OCI-M1 (cell line): ENCODE measurements at regions not wholly inside any gene's neighbourhood (a gene's known extent, or its start where the extent isn't known, plus 50 kb on each side); places are given as distances from the start of the nearest gene placed in this dataset.

ENCODE experiments used
- DNase-seq: peaks from one replicate; lab custom pipeline; 2025; lab: John Stamatoyannopoulos, UW

DNA sequence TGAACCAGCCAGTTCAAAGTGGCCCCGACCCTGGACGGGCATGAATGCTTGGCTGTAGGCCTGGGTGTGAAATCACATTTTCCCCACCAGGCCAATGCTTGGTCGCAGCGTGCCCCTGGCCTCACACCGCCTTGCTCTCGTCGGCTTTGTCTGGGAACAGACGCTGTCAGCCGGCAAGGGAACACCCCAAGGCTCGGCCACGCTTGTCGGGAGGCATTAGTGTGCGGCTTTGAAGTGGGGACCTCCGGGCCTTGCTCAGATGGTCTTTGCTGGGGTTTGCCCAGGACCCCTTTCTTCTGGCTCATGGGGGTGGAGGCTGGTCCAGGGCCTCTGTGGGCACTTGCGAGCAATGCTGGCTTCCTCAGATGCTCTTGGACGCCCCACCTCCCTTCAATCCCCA lies 79.1 kb downstream of the INHBB start:
- DNase-seq: no peak

DNA sequence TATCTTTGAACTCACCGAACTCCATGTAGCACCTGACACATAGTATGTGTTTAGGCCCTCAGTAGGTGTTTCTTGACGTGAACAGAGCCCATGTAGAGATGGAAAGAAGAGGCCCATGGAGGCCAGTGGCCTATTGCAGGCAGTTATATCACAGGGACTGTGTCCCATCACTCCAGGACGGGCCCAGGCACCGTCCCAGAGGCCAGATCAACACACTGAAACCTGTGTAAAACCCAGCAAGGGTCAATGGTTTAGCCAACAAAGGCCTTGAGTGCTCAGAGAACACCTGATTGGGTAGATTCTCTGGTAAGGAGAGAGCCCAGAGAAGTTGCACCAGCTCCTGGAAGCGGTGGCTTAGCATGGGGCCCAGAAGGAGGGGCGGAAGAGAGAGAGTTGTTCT lies 82.8 kb downstream of the INHBB start:
- DNase-seq: no peak

DNA sequence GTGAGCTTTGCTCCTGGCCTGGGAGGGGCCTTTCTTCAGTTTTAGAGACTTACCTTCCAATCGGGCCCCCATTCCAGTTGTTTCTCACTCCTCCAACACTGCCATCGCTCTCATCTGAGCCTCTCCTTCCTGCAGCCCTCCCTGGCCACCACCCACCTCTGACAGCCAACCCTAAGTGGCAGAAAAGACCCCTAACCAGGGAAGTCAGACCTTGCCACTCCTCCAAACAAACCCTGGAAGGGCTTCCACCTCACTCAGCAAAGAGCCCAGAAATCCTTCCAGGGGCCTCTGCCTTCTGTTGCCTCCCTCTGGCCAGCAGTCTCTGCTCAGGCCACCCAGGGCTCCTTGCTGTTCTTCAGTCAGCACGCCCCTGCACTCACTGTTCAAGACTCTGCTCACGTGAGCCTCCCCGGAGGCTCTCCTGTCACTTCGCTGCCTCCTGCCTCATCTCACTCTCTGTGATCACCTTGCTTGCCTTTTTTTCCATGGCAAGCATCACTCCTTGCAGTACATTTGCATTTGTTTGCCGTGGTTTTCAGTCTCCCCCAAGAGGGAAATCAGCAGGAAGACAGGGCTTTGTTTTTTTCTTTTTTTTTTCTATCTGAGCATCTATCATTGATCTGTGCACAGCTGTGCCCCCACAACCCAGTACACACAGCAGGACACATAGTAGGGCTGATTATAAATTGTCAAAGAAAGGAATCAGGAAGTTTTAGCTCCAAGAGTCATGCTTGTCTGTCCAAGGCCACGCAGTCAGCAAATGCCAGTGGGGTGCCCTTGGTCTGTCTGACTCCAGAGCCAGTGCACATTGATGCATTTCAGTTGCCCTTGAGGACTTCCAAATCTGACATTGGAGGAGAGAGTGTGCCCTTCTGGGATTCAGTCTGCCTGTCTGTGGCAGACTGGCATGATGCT lies 83.9 kb downstream of the INHBB start:
- DNase-seq: no peak

DNA sequence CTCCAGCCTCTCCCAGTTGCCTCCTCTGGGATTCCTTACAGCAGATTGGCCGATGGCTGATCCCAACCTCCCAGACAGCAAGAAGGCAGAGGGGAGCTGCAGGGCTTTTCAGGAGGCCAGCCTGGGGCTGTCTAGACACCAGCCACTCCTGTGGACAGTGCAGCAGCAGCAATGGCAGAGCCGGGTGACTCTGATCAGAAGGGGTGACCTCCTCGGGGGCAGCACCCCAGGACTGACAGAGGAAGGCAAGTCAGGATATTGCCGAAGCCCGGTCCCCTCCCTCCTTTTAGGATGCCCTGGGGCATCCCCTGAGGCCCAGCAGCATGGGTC lies 84.5 kb downstream of the INHBB start:
- no peak for DNase-seq

DNA sequence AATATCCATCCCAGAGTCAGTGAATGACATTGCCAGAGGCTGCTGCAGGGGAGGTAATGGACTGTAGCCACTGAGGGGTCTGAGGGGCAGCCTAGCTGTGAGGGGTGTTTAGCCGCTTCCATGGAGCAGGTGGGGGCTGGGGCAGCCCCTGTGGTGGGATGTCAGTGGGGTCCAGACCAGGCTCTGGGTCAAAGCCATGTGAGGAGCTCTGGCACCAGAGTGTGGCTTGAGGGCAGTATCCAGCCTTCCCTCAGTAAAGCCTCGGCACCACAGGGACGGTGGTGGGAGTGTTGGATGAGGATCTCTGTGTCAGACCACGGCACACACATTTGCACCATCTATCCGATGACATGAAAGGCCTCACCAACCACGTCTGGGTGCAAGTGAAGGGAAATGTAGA lies 85.0 kb downstream of the INHBB start:
- no peak for DNase-seq

DNA sequence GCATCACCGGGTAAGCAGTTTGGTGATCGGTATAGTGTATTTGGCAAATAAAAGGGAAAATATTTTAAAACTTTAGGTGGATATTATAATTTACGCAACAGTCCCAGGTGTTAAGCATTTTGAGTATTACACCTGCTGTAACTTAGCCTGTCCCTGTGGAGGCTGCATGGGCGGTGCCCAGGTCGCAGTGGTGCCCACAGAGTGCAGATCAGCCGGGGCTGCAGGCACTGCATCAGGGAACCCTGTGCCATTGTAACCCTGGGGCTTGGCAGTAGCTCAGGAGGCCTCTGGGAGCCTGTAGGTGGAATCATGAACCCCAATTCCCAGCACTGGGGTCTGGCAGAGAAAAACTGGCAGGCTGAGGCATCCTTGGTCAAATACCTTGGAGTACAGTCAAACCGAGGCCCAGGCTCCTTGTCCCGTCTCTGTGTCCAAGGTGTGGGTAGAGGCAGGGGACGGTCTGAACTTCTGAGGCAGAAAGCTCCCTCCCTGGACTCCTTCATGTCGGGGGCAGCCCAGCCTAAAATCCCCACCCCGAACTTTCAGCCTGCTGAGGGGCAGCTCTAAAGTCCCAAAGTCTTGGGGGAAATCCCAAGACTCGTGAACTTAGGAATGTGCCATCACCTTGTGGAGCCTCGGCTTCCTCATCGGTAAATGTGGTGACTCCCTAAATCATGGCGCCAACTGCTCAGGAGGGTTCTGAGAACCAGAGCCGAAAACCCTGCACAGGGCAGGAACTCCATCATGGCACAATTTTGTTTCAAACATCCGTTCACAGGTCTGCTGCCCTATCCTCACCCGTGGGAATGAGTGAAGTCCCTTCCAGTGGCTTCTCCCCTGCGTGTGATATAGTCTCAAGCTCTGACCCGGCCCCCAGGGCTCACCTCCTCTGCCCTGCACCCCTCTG lies 85.7 kb downstream of the INHBB start:
- no peak for DNase-seq

DNA sequence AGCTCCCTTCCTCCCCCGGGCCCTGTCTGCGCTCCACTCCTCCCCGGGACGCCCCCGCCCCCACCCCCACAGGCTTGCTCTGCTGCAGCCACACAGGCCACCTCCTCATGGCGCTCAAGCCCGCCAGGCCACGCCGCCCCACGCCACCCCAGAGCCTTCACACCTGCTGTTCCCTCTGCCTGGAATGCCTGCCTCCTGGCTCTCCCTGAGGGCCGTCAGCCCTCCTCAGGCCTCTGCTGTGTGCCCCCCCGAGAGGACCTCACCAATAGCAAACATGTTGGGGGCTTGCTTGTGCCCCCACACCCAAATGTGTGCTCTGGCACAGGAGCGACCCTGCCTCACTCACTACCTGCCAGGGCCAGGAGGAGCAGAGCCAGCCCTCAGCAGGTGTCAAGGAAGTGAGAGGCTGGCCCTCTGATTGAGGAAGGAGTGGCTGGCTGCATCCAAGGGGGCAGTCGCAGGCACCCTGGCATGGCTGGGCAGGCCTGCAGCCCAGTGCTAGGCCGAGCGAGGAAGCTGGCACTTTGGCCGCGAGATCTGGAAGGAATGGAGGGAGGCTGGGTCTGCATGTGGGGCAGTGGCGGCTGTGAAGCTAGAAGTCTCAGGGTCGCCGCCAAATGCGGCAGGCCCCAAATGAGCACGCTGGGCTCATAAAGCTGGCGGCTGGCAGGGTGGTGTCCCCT lies 86.5 kb downstream of the INHBB start:
- DNase-seq: no peak

DNA sequence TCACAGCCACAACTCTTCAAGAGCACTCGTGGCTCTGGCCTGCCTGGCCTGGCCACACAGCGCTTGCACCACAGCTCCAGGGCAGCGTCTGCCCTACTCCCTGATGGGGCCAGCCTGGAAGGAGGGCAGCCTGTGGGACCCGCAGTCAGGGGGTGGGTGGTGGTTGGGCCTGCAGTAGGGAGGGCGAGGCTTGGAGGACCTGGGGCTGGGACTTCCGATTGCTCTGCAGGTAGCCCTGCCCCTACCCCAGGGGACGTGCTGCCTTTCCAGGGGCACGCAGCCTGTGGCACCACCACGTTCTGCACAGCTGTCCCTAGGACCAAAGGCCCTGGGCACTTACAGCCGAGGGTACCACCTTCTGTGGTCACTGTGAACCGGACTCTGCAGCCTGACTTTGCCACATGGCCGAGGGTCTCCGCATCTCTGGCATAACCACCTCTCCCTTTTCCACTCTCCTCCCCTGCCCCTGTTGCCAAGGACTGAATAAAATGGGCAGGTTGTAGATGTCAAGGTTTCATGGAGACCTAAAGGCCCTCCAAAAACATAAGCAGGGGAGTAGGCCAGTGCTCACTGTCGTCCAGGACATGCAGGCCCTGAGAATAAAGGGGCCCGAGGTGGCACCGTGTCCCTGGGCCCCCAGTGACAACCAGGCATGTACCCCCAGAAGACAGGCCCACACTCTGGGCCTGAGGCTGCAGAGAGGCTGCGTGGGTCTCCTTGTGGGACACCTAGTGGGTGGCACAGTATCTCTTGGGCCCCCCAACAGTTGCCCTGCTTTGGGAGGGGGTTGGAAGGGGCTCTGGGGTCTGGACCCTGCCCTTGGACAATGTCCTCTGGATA lies 87.3 kb downstream of the INHBB start:
- no peak for DNase-seq

DNA sequence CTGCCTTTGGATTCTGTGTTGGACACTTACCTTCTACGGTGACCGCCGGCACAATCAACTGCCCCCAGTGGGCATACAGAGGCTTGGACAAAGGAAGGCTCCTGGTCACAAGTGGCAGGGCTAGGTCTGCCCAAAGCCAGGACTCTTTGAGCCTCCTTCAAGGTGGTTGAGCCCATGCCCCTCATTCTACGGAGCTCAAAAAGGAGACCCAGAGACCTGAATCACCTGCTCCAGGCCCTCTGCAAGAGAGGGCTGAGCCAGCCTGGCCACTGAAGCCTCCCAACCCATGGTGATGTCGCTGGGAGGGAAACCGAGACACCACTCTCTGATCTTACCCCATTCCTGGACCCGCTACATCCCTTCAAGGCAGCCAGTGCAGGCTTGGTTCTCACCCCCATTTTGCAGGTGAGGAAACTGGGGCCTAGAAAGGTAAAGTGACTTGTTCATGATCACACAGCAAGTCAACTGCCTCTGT lies 87.9 kb downstream of the INHBB start:
- DNase-seq: no peak

DNA sequence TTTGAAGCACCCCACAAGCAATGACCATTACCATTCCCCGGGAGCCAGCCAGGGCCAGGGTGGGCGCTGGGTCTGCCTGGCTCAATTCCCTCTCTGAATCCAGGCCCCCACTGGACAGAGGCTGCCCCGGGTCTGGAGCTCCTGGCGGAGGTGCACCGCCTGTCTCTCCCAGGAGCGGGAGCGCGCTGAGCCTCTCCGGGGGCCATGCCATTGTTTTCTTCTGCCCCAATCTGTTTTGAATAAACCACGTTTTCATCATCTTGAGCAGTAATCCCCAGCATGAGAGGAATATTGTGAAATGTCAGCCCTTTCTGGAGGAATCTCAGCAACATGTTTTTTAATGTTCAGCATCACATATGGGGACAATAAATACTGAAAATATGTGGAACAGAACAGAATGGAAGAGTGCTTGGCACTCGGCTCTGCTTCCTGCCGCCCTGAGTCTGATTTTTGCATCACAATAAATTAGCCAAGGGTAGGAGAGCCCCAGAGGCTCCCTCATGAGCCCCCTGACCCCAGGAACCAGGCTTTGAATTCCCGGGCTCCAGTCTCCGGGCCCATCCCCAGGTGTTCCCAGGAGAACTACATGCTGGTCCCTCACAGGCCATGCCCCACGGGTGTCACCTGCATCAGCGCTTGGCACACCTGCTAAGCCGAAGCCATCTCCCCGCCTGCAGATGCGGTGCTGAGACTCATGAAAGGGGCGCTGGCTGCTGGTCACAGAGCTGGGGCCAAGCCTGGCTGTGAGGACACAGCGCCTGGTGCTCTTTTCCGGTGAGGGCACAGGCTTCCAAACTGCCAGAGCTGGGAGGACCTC lies 88.8 kb downstream of the INHBB start:
- no peak for DNase-seq

DNA sequence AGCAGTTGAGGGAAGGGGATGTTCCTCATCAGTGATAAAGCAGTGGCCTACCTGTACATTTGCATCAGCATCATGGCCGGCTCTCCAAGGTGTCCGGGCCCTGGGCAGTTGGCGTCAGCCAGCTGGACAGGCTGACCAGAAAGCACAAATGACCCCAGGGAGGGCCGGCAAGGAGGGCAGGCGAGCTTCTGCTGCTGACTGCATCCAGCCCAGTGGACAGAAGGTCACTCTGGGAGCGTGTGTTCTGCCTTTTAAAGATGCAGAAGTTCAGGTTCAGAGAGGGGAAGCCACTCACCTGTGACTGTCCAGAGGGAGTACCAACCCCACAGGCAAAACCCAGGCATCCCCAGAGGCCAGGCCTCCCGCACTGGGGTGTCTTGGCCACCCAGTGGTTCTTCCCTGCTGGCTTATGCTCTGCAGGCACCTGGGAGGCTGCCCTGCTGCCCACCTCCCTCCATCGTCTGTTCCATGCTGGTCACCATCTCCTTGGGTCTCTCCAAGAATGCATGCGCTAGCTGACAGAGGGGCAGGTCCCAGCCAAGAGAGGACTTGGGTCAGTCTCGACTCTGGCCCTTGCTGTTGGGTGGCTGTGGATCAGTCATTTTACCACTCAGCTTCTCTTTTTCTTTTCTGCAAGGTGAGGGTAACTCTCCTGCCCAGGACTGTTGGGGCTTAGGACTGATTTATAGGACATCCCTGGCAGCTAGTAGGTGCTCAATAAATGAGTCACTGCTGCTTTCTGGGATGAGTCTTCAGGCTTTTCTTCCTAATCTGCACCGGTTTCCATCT lies 89.9 kb downstream of the INHBB start:
- no peak for DNase-seq

DNA sequence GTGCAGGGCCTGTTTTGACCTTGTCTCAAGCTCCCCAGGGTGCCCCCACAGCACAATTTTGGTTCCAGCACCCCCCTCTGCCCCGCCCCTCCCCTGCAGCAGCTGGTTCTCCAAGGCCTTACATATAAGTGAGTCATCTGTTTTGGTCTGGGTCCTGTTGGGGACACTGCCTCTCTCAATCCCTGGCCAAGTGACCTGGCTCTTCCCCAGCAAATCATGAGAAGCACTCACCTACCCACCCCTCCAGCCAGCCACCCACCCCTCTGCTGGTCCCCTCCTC lies 90.5 kb downstream of the INHBB start:
- no peak for DNase-seq

DNA sequence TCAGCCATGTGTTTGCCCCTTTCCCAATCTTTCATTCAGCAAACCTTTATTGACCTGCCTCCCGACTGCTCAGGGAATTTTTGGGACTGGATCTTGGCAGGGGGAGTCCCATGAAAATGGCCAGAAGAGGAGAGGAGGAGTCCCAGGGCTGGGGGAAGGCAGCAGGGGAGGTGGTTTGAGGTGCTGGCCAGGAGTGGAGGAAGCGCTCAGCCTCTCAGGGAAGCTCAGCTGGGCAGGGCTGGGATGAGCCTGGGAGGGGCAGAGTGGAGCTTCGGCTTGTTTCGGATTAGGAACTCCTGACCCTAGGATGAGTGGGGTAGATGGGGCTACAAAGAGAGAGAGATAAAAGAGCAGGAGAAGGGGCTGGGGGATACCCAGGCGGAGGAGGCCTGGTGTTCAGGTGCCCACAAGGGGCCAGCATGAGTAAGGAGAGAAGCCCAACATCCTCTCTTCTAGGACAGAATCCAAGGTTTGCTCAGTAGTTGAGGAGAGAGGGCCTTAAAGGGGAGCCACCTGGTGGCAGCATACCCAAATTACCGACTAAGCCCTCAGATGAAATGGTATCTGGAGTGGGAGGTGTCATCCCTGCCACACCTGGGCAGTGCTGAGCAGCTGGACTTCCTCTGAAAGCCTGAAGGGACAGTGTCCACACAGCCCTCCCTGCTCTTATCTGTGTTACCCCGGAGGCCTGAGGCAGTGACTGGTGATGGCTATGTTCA lies 91.1 kb downstream of the INHBB start:
- DNase-seq: peak; percentile 21

DNA sequence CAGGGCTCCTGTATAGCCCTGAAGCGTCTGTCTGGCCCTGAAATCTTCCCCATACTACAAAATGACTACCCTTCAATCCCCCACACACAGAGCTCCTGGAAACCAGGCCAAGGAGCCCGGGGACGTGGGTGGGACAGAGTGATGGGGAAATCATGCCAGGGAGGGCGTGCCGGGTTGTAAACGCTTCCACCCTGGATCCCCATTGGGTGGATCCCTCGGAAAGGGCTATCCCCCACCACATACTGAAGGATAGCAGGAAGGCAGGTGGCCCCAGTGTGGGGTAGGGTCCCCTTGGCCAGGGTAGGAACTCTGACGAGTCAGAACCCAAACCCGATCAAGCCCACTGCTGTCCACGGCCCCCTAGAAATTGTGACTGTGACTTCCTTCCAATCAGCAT lies 91.7 kb downstream of the INHBB start:
- no peak for DNase-seq

DNA sequence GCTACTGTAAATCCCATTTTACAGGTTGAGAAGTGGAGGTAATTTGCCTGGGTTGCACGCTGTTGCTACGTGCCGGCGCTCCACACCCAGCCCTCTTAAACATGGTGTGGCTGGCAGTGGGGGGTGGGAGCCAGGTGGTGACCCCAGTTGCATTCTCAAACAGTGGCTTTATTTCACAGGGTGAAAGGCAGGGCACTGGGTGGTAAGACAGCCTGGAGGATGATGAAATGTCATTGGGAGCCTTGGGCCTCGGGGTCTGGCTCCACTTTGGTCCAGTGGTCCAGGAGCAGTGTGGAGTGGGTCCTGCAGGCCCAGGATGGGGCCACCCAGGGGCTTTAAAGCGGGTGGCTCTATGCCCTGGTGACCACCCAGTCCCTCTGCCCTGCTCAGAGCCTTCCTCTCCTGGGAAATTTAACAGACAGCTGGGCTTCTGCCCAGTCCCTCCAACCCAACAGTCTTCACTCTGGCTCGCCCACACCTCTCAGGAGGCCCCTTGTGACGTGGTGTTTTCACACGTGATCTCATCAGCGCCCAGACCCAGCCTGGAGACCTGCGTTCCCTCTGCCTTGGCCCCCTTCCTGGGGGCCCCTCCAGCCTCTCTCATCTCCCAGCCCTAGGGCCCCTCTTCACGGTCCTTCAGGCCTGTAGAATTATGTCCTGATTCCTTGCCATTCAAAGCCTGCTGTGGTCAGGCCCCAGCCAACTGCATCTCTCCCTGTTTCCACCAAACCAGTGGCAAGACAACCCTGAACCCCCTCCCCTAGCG lies 92.5 kb downstream of the INHBB start:
- DNase-seq: no peak

DNA sequence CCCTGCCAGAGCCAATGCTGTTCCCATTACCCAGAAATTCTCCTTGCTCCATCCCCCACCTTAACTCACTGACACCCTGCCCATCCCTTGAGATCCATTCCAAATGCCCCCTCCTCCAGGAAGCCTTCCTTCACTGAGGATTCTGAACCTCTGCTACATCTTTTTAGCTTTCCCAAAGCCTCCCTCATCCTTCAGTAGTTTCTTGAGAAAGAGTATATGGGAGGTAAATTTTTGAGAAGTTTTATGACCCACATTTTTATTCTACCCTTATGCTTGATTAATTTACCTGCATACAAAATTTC lies 93.1 kb downstream of the INHBB start:
- DNase-seq: no peak

DNA sequence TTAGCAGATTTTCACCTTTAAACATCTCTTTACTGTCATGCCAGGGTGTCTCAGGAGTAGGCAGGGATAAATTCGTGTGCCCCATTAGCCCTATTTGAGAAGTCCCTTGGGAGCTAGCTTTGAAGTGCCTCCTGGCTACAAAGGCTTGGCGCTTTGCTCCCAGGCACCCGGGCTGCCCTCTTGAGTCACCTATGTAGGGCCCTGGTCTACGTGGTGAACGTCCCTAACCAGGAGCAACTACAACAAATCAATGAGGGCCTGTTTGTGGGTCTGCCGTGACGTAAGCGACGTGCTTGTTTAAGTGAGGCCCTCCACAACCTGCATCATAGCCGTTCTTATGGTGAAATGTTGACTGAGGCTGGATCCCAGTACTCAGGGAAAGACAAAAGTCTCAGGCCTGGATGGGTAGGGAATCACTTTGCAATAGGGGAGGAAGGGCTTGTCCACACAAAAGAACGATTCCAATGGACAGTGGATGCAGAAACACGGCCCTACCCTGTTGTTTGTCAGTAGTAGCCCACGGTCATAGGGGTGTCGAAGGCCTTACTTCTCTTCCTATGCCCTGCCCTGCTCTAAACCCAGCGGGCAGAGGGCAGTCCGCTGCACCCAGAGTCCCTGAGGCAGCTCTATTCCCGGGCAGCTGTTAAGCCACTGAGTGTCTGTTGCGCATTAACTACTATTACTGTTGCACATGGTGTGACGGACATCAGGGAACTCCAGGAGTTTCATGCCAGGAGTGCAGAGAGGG lies 93.9 kb downstream of the INHBB start:
- no peak for DNase-seq
